SW480 (cell line): ENCODE measurements at regions not wholly inside any gene's neighbourhood (a gene's known extent, or its start where the extent isn't known, plus 50 kb on each side); places are given as distances from the start of the nearest gene placed in this dataset.
"Not testable (repeated sequence)": the region's sequence is repeated elsewhere in the genome, so short reads cannot be mapped to it uniquely, and the experiment has no call there.

Experiments
- DNase-seq: peaks from one replicate; pipeline ENCODE4 v3.0.0-alpha.2; 2016; ENCODE audit warnings: low spot score

DNA sequence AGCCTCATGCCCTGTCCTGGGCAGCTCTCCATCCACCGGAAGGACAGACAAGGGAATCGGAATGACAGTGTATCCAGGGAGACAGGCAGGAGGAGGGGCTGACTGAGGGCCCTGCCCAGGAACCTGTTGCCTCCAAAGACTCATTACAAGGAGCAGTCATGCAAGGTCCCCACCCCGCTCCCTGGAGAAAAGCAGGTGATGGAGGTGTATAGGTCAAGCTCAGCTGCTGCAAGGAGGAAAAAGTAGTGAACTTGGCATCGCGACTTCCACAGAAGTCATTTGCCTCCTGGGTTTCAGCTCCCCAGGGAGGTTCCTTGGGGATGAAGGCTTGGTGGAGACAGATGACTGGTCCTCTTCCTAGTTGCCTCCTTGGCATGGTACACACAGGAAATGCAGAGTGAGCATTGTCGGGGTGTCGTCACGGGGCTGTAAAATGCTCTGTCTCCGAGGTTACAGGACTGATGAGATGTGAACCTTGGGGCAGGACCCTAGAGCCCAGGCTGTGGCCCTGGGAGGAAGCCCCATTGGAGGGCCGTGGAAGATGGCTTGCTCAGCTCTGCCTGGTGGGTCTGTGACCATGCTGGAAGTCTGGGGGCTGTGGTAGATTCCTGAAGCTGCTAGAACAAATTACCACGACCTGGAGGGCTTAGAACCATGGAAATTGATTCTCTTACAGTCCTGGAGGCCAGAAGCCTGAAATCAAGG is 219.6 kb upstream of the C1orf174 start:
- DNase-seq, result no peak

DNA sequence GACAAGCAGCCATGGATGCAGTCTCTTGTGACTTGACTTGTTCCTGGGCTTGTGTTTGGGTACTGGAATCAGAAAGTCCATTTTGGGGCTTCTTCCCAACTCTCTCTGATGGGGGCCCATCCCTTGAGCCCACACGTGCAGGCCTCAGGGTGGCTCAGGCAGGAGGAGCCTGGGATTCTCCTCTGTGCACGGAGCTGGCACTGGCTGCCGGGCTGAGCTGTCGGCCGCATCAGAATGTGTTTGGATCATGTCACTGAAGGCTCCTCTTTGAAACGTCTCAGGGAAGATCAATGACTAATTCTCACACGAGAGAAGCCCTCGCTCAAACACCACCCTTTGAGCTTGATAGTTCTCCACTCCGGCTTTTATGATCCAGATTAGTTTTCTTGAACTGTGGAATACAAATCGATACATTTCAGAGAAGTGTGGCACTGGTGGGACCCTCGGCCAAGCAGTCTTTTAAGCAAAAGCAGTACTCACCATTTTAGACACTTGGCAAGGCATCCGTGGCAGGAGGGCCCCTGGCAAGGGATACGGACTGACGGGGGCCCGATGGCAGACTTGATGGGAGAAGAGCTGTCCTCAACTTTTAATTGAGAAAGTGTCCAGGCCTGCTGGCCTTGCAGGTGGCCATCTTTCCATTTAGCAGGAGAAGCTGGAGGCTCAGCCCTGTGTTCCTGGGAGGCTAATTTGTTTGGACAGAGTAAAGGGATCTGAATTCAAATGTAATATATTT is 220.7 kb upstream of the C1orf174 start:
- no peak for DNase-seq

DNA sequence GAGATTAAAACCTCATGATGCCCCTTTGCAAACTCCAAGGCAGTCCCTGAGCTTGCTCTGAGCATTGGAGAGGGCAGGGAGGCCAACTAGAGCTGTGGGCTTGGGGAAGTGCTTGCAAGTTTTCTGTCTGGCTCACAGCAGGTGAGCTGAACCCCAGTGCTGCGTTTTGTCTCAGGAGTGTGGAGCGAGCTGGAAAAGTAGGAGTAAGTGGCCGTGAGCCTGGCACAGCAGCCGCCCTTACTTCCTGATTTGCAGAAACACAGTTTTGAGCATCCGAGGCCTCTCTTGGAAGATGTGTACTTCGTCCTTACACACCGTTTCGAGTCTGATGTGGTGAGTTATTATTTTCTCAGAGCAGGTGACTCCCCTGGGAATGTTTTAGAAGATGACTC is 221.2 kb upstream of the C1orf174 start:
- no peak for DNase-seq

DNA sequence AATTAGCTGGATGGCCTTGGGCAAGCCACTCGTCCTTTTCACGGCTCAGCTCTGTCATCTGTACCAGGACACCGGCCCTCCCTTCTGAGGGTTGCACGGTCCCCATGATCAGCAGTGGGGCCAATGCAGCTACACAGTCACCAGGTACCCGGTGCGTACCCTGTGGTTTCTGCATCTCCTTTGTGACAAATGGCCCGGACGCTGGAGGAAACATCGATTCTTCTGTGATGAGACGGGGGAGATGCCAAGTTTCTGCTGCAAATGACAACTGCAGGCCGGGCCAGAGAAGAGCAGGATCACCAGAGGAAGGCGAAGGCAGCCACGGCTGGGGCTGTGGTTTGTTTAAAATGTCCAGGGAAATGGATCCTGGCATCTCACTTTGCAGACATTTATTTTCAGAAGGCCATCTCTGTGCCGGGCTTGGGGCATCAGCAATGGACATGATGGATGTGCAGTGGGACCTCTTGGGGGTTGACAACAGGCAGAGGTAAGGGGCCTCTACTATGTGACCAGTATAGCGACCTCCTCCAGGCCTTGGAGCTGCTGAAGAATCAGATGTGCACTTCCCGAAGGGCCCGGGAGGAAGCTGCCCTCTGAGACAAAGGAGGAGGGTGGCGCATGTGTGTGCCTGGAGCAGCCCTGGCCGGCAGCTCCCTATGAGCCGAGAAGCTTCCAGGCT is 221.9 kb upstream of the C1orf174 start:
- no peak for DNase-seq

DNA sequence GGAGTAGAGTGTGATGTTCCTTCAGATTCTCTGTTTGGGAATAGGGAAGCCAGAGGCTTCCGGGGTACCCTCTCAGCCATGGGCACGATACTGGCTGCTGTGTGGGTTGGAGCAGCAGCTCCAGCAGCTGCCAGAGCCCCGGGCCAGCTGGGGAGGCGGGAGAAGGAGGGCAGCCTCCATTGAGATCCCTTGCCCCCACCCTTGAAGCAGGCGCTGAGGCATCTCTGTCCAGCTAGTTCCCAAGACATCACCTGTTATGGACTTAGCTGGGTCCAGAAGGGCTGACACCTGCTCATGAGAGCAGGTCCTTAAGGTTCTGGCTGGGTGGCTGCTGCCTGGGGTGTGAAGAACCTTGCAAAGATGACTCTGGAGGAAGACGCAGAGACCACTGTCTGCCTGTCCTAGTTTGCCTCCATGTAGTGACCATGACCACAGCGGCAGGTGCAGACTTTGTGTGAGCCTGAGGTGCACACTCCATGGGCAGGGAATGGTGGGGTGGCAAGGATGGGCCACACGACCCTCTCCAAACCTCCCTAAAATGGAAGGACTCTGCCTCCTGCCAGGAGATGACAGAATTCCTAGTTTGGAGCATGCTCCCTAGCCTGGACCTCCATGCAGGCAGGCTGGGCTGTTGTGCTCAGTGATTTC is 222.6 kb upstream of the C1orf174 start:
- no peak for DNase-seq

DNA sequence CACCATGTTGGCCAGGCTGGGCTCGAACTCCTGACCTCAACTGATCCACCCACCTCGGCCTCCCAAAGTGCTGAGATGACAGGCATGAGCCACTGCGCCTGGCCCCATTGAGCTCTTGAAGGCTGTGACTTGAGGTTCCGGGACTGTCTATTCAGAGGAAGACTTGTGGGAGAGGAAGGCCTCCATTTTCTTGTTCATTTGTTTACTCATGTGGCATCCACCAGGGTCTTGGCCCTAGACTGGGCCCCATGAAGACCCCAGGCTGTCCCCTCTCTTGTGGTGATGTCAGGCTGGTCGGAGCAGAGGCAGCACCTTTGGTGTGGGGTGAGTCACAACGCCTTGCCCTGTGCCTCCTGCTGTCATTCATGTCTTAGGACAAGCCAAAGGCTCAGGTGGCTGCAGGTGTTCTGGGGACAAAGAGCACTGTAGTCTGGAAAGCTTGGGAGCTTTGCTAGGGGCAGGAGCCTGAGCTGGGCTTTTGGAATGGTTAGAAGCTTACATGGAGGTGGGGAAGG is 224.6 kb upstream of the C1orf174 start:
- no peak for DNase-seq

DNA sequence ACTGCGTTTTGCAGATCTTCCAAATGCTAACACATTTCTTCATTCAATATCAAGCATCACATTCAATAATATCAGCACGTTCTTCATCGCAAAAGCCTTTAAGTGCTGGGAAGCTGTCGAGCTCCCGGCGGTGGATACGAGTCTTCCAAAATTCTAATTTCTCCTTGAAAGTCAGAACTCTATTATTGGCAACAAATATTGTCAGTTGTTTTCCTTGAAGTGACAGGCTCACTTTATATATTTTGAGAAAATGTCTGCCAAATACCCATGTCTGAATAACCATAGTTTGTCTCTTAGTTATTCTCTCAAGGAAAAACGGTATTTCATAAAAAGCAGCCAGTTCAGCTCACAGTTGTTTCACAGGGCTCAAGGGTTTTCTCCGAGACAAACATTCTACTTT is 226.2 kb upstream of the C1orf174 start:
- no peak for DNase-seq

DNA sequence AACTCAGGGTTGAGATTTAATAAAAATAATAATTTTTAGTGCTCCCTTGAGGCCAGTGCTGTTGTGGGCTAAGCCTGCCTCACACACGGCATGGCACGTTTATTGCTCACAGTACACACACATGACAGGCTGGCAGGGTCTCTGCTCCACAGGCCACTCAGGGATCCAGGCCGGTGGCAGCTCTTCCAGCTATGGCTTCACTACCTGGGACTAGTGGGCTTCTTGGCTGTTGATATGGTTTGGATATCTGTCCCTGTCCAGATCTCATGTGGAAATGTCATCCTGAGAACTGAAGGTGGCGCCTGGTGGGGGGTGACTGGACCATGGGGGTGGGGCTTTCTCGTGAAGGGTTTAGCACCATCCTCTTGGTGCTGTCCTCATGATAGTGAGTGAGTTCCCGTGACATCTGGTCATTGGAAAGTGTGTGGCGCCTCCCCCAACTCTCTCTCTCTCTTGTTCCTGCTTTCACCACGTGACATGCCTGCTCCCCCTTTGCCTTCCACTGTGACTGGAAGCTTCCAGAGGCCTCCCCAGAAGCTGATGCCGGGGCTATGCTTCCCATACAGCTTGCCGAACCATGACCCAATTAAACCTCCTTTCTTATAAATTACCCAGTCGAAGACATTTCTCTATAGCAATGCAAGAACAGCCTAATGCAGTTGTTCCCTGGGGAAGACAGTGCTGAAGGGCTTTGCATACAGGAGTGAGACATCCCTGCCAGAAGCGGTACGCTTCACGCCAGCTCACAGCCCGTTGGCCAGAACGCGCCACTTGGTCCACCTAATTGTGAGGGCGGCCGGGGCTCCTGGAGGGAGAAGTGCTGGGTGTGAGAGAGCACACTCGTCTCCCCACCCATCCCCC is 226.9 kb upstream of the C1orf174 start:
- DNase-seq, result no peak

DNA sequence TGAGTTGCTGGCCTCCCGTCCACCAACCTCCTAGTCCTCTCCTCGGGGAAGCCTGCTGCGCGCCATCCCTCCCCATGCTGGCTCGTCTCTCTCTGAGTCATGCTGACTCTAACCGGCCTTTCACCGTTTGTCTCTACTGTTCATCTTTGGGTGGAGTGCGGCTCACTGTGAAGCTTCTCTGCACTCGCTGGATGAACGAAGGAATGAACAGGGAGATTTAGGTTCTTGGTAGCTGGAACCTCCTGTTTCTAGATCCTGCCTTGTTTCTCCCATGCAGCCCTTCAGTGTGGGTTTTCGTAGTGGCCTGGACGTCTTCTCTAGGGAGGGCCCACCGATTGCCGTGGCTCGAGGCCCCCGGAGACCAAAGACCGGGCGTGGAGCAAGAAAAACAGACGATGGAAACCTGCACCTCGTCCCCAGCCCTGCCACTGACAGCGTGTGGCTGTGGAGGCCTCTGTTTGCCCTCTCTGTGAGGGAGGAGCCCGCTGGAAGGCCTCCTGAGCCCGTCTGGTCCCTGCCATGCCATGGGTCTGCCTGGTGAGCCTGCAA is 227.6 kb upstream of the C1orf174 start:
- no peak for DNase-seq

DNA sequence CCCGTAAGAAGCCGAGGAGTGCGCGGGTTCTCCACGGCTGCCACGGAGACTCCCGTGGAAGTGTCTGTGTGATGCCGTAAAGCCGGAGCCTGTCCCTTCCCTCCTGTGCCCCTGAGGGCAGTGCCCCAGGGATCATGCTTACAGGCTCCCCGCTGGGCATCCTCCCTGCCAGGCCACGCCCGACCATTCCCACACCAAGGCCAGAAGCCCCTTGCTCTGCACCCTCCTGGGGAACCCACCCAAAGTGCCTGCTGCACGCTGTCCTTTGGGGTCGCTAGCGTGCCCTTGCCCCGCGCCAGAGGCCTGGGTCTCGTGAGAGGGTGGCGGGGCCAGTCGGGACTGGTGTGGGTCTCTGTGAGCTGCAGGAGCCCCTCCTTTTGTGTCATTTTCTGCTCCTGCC is 228.5 kb upstream of the C1orf174 start:
- no peak for DNase-seq

DNA sequence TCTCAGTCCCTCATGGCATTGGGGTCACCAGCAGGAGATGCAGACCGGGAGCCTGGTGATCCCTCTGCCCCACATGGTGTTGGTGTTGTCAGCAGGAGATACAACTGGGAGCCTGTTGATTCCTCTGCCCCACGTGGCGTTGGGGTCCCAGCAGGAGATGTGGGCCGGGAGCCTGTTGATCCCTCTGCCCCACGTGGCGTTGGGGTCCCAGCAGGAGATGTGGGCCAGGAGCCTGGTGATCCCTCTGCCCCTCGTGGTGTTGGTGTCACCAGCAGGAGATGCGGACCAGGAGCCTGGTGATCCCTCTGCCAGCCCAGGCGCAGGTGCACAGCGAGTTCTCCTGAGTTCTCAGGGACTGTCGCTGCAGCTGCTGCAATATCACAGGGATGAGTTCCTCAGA is 229.6 kb upstream of the C1orf174 start:
- no peak for DNase-seq

DNA sequence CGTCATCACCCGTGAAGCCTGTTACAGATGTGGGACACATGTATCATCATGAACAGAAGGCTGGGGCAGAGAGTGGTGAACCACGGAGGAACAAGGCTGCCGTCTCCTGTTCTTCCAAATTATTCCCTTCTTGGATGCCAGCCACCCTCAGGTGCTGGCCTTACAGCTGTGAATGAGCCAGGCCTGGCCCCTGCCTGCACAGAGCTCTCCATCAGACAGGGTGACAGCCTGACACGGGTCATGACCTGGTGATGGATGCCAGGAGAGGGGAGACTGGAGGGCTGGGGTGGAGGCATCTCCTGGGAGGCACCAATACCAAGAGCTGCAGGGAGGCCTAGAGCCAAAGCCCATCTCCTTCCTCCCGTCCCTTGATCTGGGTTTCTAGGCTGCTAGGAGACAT is 230.0 kb upstream of the C1orf174 start:
- no peak for DNase-seq

DNA sequence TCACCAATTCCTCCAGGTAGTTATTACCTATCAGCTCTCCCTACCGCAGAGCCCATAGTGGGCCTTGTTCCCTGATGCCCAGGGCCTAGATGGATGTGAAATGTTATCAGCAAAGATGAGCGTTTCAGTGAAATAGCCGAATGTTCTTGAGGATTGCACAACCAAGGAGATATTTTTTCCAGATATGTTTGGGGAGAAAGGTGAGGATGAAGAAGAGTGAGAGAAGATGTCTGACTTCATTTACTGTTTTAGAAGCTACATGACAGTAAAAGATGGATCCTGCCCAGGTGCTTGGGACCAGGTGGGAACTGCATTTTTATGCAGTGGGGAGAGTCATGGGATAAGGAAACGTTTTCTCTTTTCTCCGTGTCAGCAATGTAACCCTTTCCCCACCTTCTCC is 231.7 kb upstream of the C1orf174 start:
- DNase-seq, result no peak

DNA sequence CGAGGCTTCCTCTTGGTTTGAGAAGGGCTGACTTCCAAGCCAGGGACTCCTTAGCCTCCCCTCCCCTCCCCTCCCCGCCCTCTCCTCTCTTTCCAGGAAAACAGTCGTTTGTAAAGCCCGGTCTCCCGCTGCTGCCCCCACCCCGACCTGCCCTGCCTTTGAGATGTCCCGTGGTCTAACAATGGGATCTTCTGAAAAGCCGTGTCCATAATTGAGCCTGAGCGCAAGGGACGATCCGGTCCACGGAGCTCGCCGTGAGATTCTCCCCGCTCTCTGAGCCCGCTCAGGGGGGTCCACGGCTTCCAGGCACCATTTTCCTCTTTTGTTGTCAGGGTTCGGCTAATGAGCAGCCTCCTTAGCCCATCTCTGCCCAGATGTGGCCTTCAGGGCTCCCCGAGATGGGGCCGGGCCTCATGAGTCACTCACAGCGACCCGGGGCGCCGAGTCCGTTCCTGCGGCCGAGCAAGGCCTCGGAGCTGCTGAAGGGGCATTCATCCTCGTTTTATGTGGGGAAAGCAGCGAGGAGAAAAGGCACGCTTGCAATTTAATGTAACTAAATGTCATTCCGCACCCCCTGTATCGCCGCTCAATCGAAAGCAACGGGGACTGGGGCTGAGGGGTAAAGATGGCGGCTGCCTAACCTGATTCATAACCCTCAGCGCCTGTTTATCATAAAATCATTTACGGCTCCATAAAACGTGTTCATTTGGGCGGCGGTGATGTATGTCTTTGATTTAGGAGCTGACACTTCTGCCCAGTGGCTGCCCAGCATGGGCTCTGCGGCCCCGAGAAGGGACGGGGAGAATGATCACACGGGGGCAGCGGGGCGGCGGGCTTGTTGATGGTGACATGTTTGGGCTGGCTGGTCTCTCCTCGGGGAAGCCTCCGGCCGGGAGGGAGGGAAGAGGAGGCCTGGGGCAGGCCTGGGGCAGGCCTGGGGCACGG is 232.6 kb upstream of the C1orf174 start:
- no peak for DNase-seq

DNA sequence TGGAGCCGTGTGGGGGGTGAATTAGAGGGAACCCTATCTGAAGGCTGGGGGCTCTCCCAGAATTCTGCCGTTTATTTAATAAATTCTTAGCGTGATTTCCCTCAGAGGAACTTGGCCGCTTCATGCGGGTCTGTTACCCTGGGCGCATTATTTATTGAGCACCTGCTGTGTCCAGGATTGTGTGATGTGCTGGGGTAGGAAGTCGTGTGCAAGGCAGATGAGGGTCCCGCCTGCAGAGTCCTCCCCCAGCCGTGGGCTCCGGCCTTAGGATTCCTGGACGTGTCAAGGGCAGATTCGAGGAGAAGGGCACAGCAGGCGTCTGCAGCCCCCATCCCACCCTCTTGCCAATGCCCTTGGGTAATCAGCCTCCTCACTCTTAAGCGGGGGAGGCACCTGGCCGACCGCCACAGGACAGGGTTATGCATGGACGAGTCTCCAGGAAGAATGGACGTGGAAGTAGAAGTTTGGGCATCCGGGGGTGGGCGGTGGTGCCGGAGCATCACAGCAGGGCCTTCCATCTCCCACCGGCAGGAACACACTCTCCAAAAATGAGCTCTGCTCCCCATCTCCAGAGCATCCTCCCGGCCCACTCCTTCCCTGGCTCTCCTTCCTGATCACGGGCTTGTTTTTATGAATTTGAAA is 233.3 kb upstream of the C1orf174 start:
- no peak for DNase-seq

DNA sequence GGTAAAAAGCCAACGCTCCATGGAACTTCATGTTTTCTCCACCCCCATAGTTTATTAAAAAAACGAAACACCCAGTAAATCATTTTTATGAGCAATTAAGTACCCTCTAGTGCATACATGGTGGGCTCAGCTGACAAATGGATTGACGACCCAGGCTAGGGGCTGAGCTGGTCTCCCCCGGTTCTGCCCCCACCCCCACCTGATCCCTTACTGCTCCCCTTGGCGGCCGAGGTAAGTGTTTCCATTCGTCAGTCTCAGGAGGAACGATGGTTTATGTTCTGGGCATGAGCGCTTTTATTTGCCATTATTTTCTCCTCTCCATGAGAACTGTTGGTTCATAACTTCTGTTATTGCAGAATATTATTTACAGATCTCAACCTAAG is 233.9 kb upstream of the C1orf174 start:
- no peak for DNase-seq

DNA sequence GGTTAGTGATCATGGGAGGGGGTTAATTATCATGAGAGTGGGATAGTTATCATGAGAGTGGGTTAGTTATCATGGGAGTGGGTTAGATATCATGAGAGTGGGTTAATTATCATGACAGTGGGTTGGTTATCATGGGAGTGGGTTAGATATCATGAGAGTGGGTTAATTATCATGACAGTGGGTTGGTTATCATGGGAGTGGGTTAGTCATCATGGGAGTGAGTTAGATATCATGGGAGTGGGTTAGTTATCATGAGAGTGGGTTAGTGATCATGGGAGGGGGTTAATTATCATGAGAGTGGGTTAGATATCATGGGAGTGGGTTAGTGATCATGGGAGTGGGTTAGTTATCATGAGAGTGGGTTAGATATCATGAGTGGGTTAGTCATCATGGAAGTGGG is 235.8 kb upstream of the C1orf174 start:
- not testable (repeated sequence) for DNase-seq

DNA sequence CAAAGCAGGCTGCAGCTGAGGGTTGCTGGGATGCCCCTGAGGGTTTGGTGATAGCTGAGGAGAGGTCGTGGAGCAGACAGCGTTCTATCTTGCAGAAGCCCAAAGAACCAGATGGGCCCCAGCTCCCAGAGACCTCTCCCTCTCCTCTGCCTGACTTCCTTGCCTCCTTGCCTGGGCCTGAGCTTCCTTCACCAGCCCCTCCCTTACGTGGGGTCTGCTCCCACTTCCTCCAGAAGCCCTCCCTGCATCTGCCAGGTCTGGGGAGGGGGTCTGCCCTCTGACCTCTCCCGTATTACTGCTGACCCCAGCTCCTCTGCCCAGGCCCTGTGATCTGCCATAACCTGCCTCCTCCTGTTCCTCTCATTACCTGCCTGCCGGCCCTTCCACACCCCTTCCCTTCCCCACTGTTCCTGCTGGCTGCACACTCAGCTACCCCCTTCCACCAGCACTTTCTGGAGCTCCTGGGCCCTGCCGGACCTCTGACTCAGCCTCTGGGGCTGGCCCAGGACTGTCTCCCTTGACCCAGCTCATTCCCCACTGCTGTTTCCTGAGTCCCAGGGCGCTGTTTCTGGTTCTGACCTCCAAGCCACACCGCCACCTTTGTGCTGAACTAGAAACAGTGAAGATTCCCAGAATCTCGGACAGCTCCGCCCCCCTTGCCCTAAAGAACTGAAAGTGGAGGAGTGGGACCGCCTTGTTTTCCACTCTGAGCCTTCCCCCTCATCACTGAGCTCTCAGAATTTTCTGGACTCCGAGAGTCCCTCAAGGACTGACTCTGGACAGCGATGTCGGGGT is 237.7 kb upstream of the C1orf174 start:
- no peak for DNase-seq

DNA sequence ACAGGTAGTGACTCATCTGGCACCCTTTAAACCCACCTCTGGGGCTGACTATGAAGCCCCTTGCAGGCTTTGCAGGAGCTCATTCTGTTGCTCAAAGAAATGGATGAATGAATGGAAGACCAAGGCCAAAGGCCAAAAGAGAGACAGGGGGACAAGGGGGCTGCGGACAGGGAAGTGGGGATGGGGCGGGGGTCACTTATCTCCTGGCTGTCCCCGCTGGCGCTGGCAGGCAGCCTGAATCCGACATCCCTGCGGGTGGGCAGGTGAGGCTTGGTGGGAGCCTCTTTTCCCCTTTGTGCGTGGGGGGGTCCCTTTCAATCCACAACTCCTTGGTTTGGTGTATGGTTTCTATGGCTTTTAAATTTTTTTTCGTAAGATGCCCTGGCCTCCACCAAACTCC is 239.6 kb upstream of the C1orf174 start:
- DNase-seq, result no peak
